GM12891 (cell line): ENCODE measurements at regions not wholly inside any gene's neighbourhood (a gene's known extent, or its start where the extent isn't known, plus 50 kb on each side); places are given as distances from the start of the nearest gene placed in this dataset.

ENCODE experiments used
- DNase-seq: peaks from one replicate; pipeline ENCODE4 v3.0.0; 2011; ENCODE audit warnings: low spot score; ENCODE audit not compliant: insufficient read length
- FAIRE-seq: peaks from 2 replicates; lab custom pipeline; 2011; peaks lifted over from hg19 to GRCh38; lab: Jason Lieb, UNC
- PAX5 ChIP-seq: IDR thresholded peaks from 2 replicates; pipeline ENCODE4 v1.6.1; 2011; ENCODE audit warnings: low read length, moderate library complexity, mild to moderate bottlenecking; ENCODE audit not compliant: insufficient read depth, severe bottlenecking
- POLR2A ChIP-seq: IDR thresholded peaks from 2 replicates; pipeline ENCODE4 v1.6.1; 2011; ENCODE audit warnings: low read depth, low read length, control low read depth
- POLR2AphosphoS5 ChIP-seq: IDR thresholded peaks from 2 replicates; pipeline ENCODE4 v1.6.1; 2011; ENCODE audit warnings: low read depth, low read length, control low read depth
- POU2F2 ChIP-seq: IDR thresholded peaks from 2 replicates; pipeline ENCODE4 v1.6.1; 2011; ENCODE audit warnings: low read depth, mild to moderate bottlenecking, control low read depth, low read length, moderate library complexity
- SPI1 ChIP-seq: IDR thresholded peaks from 2 replicates; pipeline ENCODE4 v1.6.1; 2011; ENCODE audit warnings: low read depth, low read length, control low read depth
- TAF1 ChIP-seq: IDR thresholded peaks from 2 replicates; pipeline ENCODE4 v1.6.1; 2011; ENCODE audit warnings: low read depth, low read length, control low read depth

DNA sequence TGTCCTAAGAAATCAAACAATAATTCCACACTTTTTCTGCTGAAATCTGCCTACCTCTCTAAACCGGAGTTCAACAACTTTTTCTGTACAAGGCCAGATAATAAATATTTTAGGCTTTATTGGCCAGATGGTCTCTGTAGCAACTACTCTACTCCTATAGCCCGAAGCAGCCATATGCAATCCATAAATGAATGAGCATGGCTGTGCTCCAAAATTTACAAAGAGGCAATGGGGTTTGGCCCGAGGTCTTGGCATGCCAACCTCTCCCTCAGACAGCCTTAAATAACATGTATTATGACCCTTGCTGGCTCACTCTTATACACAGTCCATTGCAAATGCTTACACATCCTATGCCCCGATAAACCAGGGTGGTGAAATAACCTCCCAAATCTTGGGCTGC is 98.6 kb upstream of the GPM6A start:
- TF ChIP-seq TAF1 = no peak
- TF ChIP-seq SPI1 = no peak
- no peak for TF ChIP-seq POLR2AphosphoS5
- no peak for TF ChIP-seq PAX5
- no peak for TF ChIP-seq POLR2A
- TF ChIP-seq POU2F2 = no peak
- DNase-seq (no peak), FAIRE-seq (no peak)

DNA sequence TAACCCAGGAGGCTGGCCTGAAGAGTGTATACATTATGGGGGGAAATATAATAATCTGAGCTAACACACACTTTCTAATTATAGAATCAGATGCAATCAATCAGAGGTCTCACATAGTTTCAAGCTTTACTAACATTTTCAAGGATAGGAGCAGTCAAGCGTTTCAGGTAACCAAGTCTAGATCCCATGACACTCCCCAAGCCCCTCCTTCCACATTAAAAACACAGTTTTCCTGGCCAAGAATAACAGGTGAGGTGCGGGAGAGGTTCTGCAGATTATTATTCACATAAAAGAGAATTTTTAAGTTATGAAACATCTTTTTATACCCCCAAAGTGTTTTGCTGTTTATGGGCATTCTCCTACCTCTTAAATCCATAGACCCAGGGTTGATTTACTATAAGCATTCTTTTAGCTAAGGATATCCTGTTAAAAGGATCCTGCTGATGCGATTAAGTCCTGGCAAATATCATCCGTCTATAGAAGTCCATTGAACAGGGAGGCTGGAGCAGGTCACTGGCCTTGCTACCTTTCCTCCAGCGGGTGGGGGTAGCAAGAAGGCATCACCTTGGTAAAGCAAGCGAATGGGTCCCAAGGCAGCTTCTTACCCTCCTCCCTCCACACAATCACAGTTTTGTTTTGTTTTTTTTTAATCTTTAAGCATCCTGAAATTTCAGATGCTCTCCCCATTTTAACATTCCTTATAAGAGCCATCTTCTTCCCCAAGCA is 104.7 kb upstream of the GPM6A start:
- TF ChIP-seq POU2F2 = no peak
- TF ChIP-seq POLR2AphosphoS5 = no peak
- TF ChIP-seq PAX5 = no peak
- TF ChIP-seq POLR2A = no peak
- TF ChIP-seq TAF1 = no peak
- no peak for TF ChIP-seq SPI1
- FAIRE-seq (no peak), DNase-seq (no peak)

DNA sequence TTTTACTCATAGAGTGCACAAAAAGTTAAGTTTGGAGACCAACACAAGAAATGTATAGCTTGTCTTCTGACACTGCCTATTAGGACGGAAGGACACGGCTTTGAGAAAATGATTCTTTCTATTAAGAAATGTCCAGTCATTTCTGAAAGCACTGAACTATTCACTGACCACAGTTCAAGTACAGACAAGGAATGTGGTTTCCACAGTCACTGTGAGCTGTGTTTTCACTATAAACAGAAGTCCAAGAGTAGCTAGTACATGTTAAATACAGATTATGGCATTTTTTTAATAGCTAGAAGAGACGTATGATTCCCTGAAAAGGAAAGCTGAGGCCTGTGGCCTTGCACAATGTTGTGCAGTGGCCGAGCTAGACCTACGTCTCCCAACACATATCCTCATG is 115.1 kb upstream of the GPM6A start:
- TF ChIP-seq POLR2A (no peak), POU2F2 (no peak), SPI1 (no peak), PAX5 (no peak), POLR2AphosphoS5 (no peak), TAF1 (no peak)
- DNase-seq (no peak), FAIRE-seq (no peak)

DNA sequence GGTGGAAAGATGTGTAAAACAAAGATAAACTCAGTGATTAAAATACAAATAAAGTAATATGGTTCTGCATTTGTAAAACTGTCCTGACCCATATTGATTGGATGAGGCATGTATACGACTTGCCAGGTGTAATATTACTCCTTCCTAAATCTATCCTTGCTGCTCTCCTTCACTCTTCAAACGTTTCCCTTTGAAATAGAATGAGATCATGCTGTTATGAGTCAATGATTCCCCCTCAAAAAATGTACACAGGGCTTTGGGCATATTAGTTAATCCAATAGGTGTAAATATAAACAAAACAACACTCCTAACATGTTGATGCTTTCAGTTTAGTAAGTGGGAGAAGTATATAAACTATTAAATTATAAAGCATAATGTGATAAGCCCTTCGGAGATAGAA is 117.4 kb upstream of the GPM6A start:
- no peak for TF ChIP-seq SPI1
- TF ChIP-seq POU2F2 = no peak
- TF ChIP-seq TAF1 = no peak
- no peak for TF ChIP-seq POLR2A
- TF ChIP-seq PAX5 = no peak
- no peak for FAIRE-seq
- no peak for DNase-seq

DNA sequence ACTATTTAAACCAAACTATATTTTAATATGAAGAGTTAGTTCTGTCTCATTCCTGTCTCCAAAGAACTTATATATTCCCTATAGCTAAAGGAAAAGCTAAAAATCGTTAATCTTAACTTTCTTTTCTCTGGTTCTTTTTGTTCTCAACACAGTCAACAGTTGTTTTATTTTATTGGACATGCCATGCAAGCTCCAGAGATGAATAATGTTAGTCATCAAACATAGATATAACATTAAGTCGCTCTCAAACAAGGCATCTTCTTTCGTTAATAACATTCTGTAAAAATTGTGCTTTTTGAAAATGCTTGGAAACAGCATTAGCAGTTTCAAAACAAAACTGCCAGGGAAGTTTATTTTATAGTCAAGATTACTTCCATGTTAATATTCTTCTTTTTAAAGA is 117.9 kb upstream of the GPM6A start:
- FAIRE-seq = no peak
- DNase-seq = no peak
- TF ChIP-seq POLR2A (no peak), POU2F2 (no peak), TAF1 (no peak), SPI1 (no peak), POLR2AphosphoS5 (no peak), PAX5 (no peak)

DNA sequence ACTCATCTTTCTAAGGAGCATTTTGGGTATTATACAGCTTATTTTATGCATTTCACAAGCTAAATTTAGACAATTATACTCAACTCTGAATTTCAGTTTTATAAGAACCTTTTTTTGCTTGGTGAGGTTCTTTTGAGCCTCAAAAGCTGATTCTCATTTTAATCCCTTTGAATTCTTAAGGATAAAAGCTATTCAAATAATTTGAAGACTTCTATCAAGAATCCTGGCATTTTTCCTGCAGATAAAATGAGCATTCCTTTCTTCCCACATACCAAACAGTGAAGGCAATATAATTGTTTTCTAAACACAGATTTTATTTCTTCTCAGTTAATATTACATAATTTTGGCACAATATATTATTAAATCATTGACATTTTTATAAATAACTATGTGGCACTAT is 118.4 kb upstream of the GPM6A start:
- TF ChIP-seq SPI1 (no peak), POLR2AphosphoS5 (no peak), PAX5 (no peak), TAF1 (no peak), POU2F2 (no peak), POLR2A (no peak)
- DNase-seq = no peak
- FAIRE-seq = no peak

DNA sequence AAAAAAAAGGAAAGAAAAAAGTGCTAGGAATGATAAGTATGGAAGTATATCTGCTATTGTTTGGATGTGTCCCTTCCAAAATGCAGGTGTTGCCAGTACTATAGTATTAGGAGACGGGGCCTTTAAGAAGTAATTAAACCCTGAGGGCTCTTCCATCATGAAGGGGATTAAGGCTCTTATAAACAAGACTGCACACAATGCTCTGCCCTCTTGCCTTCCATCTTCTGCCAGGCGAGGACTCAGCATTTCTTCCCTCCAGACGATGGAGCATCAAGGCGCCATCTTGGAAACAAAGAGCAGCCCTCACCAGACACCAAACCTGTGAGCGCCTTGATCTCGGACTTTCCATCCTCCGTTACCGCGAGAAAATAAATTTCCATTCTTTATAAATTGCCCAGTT is 120.1 kb upstream of the GPM6A start:
- TF ChIP-seq PAX5 (no peak), SPI1 (no peak), TAF1 (no peak), POLR2A (no peak), POU2F2 (no peak), POLR2AphosphoS5 (no peak)
- no peak for DNase-seq
- FAIRE-seq = no peak

DNA sequence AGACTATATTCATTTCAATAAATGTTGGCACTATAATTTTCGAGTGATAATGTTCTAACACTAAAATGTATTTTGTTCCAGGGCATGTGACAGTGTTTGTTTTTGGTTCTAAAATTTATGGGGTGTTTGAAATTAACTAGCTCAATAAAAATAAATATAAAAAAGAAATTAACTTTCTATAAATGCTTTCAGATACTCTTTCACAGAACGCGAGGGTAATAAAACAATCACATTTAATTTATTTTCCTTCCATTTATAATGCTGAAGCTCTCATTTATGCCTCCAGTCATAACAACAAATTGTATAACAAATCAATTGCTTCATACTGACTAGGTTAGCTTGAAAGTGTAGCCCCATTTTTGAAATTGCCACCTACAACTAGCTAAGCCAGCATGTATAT is 122.4 kb upstream of the GPM6A start:
- no peak for FAIRE-seq
- no peak for TF ChIP-seq POLR2AphosphoS5
- no peak for TF ChIP-seq POU2F2
- no peak for TF ChIP-seq SPI1
- no peak for TF ChIP-seq TAF1
- no peak for TF ChIP-seq POLR2A
- TF ChIP-seq PAX5 = no peak
- no peak for DNase-seq

DNA sequence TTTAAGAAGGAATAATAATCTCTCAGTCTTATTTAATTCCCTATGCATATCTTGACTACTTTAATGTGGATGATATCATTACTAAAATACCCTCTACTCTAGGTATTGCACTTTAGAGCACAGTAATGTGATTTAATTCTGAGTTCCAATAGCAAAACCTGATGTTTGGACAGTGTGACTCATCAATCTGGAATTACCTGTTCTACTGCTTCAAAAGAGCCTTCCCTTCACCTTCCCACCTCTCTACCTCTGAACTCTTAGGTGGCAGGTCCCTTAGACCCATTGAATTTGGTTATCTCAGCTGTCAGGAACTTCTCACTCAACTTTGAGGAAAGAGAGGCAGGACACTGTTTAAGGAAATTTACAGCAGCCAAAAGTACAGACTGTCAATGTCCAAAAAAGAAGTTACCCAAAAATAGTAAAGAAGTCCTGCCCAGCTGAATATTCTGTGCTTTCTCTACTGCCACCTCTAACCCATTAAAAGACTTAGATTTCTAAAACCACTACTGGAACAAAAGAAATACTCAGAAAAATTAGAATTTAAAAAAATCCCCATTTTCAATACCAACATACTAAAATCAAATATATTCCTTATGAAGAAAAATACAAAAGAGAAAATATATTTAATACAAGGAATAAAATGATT is 123.1 kb upstream of the GPM6A start:
- DNase-seq (no peak), FAIRE-seq (no peak)
- TF ChIP-seq POLR2A = no peak
- no peak for TF ChIP-seq POLR2AphosphoS5
- no peak for TF ChIP-seq TAF1
- no peak for TF ChIP-seq POU2F2
- TF ChIP-seq SPI1 = no peak
- TF ChIP-seq PAX5 = no peak
